ENCODE measurements at regions not wholly inside any gene's neighbourhood (a gene's known extent, or its start where the extent isn't known, plus 50 kb on each side); places are given as distances from the start of the nearest gene placed in this dataset.

DNA sequence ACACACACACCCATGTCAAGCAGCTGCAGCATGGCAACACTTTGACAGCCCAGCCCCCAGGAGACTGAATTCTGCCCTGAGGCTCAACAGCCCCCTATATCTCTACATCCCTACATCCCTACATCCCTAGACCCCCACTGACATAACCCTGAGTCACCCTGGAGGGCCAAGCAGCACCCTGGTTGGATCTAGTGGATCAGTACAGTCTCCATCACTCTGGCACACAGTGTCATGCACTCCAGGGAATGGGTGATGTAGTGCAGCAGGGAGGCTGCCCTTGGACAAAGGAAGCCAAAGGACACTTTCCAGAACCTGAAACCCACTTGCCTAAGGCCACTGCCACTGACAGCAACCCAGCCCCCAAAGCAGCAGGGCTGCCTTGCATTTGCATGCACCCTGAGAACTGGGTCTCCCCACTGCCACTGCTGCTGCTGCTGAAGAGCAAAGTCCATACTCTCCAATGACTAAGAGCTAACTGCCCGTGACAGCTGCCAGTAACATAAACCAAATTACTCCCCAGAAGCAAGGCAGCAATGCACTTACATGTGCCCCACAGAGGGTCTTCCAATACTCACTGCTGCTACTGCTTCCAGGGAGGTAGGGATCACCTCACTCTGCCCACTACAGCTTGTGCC is 681.6 kb upstream of the KLHL29 start:
- Histone ChIP-seq H3K9me3 (replicated peaks) (no peaks in the 10 kb centered on the region), H3K27ac (no peak overlapping the region), H3K4me1 (replicated peaks) (no peaks in the 10 kb centered on the region), H3K36me3 (no peaks in the 10 kb centered on the region), H3K27me3 (replicated peaks) (no peaks in the 10 kb centered on the region), H3K4me3 (no peak overlapping the region)
- no peak for DNase-seq (ENCODE audit: low read depth in 1 of 2, low spot score in 2 of 2)

DNA sequence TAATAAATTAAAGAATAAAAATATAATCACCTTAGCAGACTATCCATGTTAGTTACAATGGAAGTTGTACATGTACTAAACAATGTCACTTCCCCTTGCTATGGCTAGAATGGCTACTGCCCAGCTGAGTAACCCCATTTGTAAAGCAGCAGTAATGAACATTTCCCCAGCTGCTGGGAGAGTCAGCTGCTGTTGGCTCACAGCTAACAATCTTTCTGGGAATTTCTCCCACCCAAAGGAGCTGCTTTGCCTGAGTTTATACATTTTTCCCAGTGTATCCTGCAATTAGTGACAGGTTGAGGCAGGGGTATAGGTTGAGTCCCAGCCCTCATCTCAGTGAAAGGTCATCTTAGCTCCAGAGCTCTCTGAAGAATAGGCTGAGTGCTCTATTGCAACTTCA is 665.6 kb upstream of the KLHL29 start:
- H3K4me3 ChIP-seq = no peak overlapping the region
- H3K27ac ChIP-seq = no peak overlapping the region
- no peaks in the 10 kb centered on the region for H3K4me1 ChIP-seq (replicated peaks)
- H3K36me3 ChIP-seq = no peaks in the 10 kb centered on the region
- no peaks in the 10 kb centered on the region for H3K27me3 ChIP-seq (replicated peaks)
- 0 out of 2 replicates have a peak, but pooled peaks cover 2% of the 10 kb centered on the region for H3K9me3 ChIP-seq (replicated peaks)
- no peak for DNase-seq (ENCODE audit: low read depth in 1 of 2, low spot score in 2 of 2)

DNA sequence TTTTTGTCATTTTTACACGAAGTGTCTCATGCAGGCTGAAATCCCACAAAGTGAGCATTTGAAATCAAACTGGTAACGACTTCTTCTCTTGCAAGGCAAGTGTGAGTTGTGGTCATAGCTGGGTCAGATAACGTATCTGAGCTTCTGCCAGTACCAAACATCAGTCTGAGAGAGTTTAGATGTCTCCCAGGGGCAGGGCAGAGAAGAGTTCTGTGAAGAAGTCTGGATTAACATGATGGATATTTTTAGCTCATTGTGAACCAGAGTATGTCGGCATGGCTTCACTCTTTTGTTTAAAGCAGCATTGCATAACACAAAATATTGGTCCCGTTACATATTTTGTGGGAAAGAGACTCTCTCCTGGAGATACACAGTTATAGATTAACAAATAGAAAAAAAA is 655.5 kb upstream of the KLHL29 start:
- H3K36me3 ChIP-seq = no peaks in the 10 kb centered on the region
- H3K4me3 ChIP-seq = no peak overlapping the region
- DNase-seq (ENCODE audit: low read depth in 1 of 2, low spot score in 2 of 2) = no peak

DNA sequence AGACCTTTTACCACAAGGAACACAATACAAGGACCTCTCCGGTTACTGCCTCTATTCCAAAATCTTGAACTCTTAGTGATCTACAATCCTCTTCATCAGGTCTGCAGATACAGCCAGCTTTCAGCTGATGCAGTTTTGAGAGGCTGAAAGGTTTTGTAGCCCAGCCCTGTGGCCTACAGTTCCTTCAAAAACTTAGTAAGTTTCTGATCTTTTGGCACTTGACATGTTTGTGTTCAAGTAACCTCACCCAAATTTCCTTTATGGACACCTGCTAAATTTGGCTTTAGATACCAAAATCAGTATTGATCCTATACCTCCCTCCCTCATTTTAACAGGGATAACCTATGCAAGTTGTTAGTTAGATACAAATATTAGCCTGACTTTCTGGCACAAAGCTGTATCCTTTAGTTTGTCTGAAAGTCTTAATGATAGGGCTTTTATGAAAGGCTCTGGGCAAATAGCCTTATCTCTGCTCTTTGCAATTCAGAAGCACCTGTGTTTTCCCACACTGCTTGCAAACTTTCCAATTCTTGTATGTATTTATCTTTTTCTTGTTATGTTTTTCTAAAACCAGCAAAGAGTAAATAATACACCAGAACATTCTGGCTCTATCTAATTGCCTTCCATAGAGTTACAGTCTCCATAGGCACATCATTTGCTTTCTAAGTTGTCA is 650.5 kb upstream of the KLHL29 start:
- no peak for DNase-seq (ENCODE audit: low read depth in 1 of 2, low spot score in 2 of 2)
- Histone ChIP-seq H3K27me3 (replicated peaks) (no peaks in the 10 kb centered on the region), H3K4me3 (no peak overlapping the region), H3K27ac (no peak overlapping the region), H3K4me1 (replicated peaks) (no peaks in the 10 kb centered on the region), H3K36me3 (no peaks in the 10 kb centered on the region), H3K9me3 (replicated peaks) (no peaks in the 10 kb centered on the region)

More for the DNA sequence above, 655.5 kb upstream of the KLHL29 start:
- no peak overlapping the region for H3K27ac ChIP-seq
- H3K4me1 ChIP-seq (replicated peaks) = no peaks in the 10 kb centered on the region
- no peaks in the 10 kb centered on the region for H3K27me3 ChIP-seq (replicated peaks)
- no peaks in the 10 kb centered on the region for H3K9me3 ChIP-seq (replicated peaks)

DNA sequence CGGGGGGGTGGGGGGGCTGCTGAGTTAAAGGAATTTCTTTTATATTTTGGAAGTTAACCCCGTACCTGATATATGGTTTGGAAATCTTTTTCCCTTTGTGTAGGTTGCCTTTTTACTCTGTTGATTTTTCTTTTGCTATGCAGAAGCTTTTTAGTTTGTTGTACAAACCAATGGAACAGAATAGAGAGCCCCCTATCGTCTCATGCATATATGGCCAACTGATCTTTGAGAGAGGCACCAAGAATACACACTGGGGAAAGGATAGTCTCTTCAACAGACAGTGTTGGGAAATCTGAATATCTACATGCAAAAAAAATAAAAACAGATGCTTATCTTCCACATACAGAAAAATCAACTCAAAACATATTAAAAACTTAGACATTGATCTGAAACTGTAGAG is 647.8 kb upstream of the KLHL29 start:
- H3K4me3 ChIP-seq = no peak overlapping the region
- H3K9me3 ChIP-seq (replicated peaks) = no peaks in the 10 kb centered on the region
- no peaks in the 10 kb centered on the region for H3K36me3 ChIP-seq
- H3K27me3 ChIP-seq (replicated peaks) = no peaks in the 10 kb centered on the region
- no peaks in the 10 kb centered on the region for H3K4me1 ChIP-seq (replicated peaks)
- DNase-seq (ENCODE audit: low read depth in 1 of 2, low spot score in 2 of 2) = no peak
- H3K27ac ChIP-seq = no peak overlapping the region

DNA sequence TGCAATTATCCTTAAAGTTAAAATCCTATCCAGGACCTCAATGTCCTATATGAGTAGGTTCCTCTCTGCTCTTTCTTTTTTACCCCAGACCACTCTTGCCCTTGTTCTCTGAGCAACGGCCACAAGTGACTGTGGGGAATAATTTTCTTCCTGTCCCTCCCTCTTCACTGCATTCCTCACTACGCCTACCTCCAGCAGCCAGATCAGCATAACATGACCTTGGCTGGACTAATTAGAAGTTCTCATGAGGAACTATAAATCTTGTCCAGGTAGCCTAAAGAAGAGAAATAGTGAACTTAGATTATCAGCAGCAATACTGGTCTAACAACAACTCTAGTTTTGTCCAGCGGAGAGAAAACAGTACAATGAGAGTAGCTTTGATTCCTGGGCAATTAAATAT is 643.8 kb upstream of the KLHL29 start:
- no peak for DNase-seq (ENCODE audit: low read depth in 1 of 2, low spot score in 2 of 2)
- no peaks in the 10 kb centered on the region for H3K27me3 ChIP-seq (replicated peaks)
- no peak overlapping the region for H3K4me3 ChIP-seq
- H3K36me3 ChIP-seq = no peaks in the 10 kb centered on the region
- H3K4me1 ChIP-seq (replicated peaks) = no peaks in the 10 kb centered on the region
- no peaks in the 10 kb centered on the region for H3K9me3 ChIP-seq (replicated peaks)
- no peak overlapping the region for H3K27ac ChIP-seq

DNA sequence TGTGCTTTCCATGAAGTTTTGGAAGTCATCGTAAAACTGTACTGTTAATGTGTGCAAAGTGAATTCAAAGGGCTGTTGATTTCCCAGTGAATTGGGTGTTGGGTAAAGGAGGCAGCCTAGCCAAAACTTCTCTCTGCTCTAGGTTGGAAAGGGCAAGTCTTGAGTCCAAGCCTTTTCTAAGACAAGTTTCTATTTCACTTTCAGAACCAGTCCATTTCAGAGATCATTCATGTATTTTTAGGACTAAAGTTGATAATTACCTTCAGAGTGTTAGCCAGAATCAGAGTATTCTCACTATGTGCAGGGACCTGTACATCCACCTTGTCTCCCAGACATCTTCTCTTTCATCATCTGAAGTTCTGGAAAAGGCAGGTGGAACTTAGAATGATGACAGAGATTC is 636.1 kb upstream of the KLHL29 start:
- no peak for DNase-seq (ENCODE audit: low read depth in 1 of 2, low spot score in 2 of 2)
- Histone ChIP-seq H3K36me3 (no peaks in the 10 kb centered on the region), H3K4me3 (no peak overlapping the region), H3K27ac (no peak overlapping the region), H3K27me3 (replicated peaks) (no peaks in the 10 kb centered on the region), H3K4me1 (replicated peaks) (no peaks in the 10 kb centered on the region), H3K9me3 (replicated peaks) (no peaks in the 10 kb centered on the region)

DNA sequence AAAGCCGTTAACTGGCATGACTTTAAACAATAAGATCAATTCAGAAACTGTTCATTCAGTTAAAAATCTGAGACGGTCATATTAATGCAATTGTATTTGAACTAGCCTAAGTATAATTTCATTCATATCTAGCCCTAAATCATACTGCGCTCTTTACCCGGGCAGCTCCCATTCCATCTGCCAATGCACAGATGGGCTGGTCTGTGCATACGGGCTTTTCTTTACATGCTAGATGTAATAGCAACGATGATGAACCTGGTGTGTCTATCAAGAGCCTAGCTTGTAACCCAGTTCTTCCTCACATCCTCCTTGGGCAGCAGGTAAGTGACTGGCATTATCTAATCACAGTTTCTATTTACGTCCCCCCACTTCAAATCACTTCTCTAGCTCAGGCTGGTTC is 631.5 kb upstream of the KLHL29 start:
- no peaks in the 10 kb centered on the region for H3K9me3 ChIP-seq (replicated peaks)
- no peaks in the 10 kb centered on the region for H3K4me1 ChIP-seq (replicated peaks)
- no peak overlapping the region for H3K27ac ChIP-seq
- DNase-seq (ENCODE audit: low read depth in 1 of 2, low spot score in 2 of 2) = no peak
- no peaks in the 10 kb centered on the region for H3K27me3 ChIP-seq (replicated peaks)
- no peaks in the 10 kb centered on the region for H3K36me3 ChIP-seq
- no peak overlapping the region for H3K4me3 ChIP-seq

DNA sequence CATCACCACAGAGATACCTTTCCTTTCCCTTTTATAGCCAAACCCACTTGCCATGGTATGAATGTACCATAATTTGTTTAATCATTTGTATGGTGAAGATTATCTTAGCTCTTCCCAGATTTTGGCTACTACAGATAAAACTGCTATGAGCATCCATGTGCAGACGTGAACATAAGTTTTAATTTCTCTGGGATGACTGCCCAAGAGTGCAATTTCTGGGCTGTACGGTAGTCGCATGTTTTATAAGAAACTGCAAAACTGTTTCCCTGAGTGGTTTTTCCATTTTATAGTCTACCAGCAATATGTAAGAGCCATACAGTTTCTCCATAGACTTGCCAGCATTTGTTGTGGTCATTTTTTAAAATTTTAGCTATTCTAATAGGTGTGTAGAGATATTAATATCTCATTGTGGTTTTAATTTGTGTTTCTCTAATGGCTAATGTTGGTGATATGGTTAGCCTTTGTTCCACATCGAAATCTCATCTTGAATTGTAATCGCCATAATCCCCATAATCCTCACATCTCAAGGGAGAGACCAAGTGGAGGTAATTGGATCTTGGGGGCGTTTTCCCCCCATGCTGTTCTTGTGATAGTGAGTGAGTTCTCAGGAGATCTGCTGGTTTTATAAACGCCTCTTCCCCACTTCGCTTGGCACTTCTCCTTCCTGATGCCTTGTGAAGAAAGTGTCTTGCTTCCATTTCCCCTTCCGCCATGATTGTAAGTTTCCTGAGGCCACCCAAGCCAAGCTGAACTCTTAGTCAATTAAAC is 628.5 kb upstream of the KLHL29 start:
- Histone ChIP-seq H3K4me3 (no peak overlapping the region), H3K27ac (no peak overlapping the region), H3K36me3 (no peaks in the 10 kb centered on the region), H3K9me3 (replicated peaks) (no peaks in the 10 kb centered on the region), H3K4me1 (replicated peaks) (no peaks in the 10 kb centered on the region), H3K27me3 (replicated peaks) (no peaks in the 10 kb centered on the region)
- no peak for DNase-seq (ENCODE audit: low read depth in 1 of 2, low spot score in 2 of 2)

DNA sequence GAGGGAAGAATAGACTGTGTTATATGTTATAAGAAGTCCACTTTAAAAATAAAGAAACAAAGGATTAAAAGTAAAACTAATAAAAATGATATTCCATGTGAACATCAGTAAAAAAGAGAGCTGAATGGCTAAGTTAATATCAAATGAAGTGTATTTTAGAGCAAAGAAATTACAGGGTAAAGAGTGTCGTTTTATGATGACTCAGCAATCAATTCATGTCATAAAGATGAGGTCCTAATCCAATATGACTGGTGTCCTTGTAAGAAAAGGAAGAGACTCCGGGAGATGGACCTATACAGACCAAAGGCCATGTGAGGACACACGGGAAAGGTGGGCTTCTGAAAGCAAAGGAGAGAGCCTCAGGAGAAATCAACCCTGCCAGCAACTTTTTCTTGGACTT is 615.5 kb upstream of the KLHL29 start:
- Histone ChIP-seq H3K27me3 (replicated peaks) (no peaks in the 10 kb centered on the region), H3K36me3 (no peaks in the 10 kb centered on the region), H3K27ac (no peak overlapping the region), H3K4me3 (no peak overlapping the region), H3K4me1 (replicated peaks) (no peaks in the 10 kb centered on the region), H3K9me3 (replicated peaks) (no peaks in the 10 kb centered on the region)
- no peak for DNase-seq (ENCODE audit: low read depth in 1 of 2, low spot score in 2 of 2)

DNA sequence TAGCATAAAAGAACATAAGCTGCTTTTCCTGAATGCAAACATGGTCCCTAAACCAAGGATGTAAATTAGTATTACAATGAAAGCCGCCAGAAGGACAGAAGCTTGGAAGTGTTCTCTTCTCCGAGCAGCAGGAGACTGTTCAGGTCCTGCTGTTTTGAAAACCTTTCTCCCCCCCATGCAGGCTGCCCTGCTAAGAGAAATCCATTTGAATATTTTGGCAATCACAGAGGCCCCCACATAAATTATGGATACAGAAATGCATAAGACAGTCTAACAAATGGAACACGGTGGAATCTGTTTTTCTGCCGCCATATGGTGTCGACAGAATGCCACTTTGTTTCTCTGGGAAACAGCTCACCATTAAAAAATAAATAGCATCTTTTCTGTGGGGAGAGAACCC is 600.4 kb upstream of the KLHL29 start:
- Histone ChIP-seq H3K4me3 (no peak overlapping the region), H3K9me3 (replicated peaks) (no peaks in the 10 kb centered on the region), H3K27ac (no peak overlapping the region), H3K36me3 (no peaks in the 10 kb centered on the region), H3K4me1 (replicated peaks) (no peaks in the 10 kb centered on the region), H3K27me3 (replicated peaks) (no peaks in the 10 kb centered on the region)
- DNase-seq (ENCODE audit: low read depth in 1 of 2, low spot score in 2 of 2) = no peak

DNA sequence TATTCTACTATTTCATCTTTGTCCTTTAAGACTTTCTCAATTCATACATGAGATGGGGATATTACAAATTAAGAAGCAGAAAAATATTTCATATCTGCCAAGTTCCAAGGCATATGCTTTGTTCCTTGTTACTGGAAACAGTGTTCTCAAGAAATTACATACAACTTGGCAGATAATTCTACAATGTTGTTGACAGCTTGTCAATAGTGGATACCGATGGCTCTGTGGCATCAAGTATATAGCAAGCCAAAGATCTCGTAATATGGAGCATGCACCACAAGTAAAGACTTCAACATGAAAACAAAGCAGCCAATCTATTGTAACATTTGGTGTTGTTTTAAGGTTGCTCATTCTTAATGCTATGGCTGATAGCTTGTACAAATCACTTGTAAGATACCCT is 598.2 kb upstream of the KLHL29 start:
- Histone ChIP-seq H3K27ac (no peak overlapping the region), H3K4me1 (replicated peaks) (no peaks in the 10 kb centered on the region), H3K36me3 (no peaks in the 10 kb centered on the region), H3K4me3 (no peak overlapping the region), H3K27me3 (replicated peaks) (no peaks in the 10 kb centered on the region), H3K9me3 (replicated peaks) (no peaks in the 10 kb centered on the region)
- no peak for DNase-seq (ENCODE audit: low read depth in 1 of 2, low spot score in 2 of 2)

DNA sequence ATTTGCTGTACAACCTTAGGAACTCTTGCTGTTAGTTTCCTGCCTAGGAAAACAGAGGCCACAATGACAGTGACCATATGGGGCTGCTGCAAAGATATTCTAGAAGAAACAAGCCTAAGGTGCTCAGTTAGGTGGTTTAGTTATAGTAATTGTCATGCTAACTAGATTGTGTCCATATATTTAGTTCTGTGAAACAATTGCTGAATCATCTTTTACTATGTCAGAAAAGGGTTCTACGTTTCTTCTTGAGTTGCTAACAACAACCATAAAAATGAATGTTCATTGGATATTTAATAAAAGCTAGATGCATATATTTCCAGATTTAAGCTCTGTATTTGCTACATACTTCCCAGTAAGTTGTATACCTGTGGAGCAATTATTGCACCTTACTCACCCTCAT is 597.2 kb upstream of the KLHL29 start:
- Histone ChIP-seq H3K27ac (no peak overlapping the region), H3K4me3 (no peak overlapping the region), H3K27me3 (replicated peaks) (no peaks in the 10 kb centered on the region), H3K4me1 (replicated peaks) (no peaks in the 10 kb centered on the region), H3K36me3 (no peaks in the 10 kb centered on the region), H3K9me3 (replicated peaks) (no peaks in the 10 kb centered on the region)
- no peak for DNase-seq (ENCODE audit: low read depth in 1 of 2, low spot score in 2 of 2)

DNA sequence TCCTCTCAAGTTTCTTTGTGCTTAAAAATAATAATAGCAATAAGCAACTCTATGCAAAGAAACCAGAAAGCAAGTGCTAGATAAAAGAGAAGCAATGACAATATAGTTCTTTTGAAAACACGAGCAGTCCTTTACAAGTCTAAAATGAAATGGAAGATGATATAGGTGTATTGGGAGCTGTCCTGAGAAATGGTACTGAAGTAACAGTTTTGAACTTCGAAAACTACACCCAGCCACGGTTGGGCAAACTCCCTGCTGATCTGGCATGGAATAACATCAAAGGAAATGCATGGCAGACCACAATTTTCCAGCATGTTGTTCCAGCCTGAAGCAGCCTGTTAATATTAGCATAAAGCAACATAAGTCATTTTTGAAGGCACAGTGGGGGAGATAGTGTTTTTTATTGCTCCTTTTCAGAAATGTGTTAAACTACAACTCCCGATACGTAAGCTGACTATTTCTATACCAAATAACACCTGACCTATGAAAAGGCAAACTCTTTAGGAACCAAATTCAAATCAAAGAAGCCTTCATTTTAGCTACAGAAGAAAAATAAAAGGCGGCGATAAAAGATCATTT is 596.1 kb upstream of the KLHL29 start:
- no peaks in the 10 kb centered on the region for H3K9me3 ChIP-seq (replicated peaks)
- no peaks in the 10 kb centered on the region for H3K36me3 ChIP-seq
- H3K4me3 ChIP-seq = no peak overlapping the region
- H3K4me1 ChIP-seq (replicated peaks) = no peaks in the 10 kb centered on the region
- no peak overlapping the region for H3K27ac ChIP-seq
- H3K27me3 ChIP-seq (replicated peaks) = no peaks in the 10 kb centered on the region
- DNase-seq (ENCODE audit: low read depth in 1 of 2, low spot score in 2 of 2) = no peak

Data from SJSA1 (cell line).